GM21619 (cell line): ENCODE measurements at regions not wholly inside any gene's neighbourhood (a gene's known extent, or its start where the extent isn't known, plus 50 kb on each side); places are given as distances from the start of the nearest gene placed in this dataset.

Experiments used
- ATAC-seq: cut with Tn5 transposase; IDR thresholded peaks from one replicate; pipeline ENCODE4 v1.9.1; 2021; ENCODE audit not compliant: unreplicated experiment

DNA sequence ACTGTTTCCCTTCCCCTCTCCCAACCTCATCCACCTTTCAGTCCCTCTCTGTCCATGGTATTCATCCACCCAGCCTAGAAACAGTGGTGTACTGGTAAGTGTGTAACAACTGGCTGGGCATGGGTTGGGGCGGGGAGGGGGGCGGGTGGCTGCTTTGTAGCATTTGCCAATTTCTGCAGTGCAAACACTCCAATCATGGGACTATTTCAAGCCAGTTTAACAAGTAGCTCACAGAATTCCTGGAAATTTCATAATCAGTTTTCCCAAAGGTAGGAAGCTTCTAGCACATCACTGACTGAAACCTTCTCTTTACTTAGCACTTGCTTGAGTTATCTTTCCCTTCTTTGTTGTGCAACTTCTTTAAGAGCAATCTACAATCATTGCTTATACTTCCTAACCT, 100.8 kb upstream of the WASF3 start:
- ATAC-seq, result no peak

DNA sequence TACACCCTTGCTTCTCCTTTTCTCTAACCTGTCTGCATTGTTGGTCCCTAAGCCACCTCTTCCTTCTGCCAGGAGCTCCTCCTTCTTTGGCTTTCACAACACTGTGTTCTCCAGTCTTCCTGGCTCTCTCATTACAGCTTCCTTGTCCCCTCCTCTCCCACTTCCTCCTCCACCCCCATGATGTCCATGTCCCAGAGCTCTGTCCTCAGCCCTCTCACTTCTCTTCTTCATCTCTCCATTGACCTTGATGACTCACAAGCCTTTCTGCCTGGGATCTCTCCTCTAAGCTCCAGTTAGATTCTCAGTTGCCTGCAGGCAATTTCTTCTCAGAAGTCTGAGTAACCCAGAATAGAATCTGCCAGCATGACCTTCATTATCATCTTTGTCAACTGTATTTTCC, 100.3 kb upstream of the WASF3 start:
- ATAC-seq, result no peak

DNA sequence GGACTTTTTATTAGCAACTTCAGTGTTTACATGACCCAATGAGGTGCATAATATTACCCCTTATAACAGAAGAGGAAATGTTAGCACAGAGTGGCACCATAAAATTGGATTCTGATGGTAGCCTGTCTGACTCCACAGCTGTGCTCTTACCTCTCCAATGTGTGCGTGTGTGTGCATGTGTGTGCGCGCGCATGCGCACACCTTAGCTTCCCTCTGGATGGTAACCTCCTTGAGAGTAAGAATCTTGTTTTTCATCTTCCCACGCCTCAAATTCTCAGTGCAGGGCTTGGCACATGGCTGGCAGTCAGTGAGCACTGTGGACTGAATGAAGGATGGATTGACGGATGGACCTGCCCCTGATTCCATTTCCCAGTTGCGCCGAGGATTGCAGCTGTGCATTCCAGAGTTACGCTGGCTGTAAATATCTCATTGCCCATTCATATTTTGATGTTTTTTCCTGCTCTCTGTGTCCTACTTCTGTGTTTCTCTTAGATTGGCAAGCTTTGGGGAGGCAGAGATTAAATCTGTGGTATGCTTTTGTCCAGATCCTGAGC, 99.2 kb upstream of the WASF3 start:
- ATAC-seq, result no peak

DNA sequence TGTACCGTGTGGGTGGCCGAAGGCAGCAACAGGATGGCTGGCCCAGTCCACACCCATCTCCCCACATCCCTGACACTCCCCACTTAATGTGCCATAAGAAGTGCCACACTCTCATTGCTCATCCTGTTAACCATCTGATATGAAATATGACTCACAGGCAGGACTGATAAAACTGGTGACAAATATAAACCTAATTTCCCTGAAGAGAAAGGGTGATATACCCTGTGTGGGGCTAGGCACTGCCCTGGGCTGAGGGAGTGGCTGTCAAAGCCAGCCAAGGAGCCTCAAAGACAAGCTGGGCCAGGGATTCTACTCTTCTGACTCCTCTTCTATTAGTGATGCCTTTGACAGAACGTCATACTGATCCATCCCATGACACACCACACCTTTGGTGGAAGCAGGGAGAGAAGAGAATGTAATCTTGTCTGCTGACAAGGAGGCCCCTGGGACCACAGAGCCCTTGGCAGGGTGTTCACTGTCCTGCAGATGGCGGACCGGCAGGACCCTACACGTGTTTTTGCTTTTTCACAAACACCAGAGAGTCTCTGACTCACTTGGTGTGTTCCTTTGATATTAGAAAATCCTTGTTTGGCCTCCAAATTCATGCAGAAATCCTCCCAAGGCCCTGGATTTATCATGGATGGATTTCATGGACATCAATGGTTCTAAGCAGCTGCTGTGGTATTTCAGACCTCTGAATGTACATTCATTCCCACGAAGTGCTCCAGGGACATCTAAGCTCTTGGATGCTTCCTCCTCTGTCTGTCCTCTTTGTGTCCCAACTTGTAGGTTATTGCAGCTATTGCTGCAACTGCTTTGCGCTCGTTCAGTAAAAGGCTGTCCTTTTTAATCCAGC, 98.0 kb upstream of the WASF3 start:
- ATAC-seq, result no peak

DNA sequence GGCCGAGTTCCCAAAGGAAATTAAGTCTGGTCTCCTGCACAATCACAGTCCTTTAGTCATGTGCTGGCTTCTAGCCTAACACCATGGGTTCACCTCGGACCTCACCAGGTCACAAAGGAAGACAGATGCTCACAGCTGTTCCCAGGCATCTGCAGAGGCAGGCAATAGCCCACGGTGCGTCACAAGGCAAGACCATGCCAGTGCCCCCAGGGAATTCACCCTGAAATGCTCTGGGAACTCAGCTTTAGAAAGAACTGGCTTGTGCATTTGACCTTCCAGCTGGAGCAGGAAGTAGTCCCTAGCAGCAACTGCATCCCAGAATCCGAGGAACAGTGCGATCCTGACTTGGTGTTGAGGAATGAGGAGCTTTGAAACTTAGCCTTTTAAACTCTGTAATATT, 96.8 kb upstream of the WASF3 start:
- ATAC-seq, result no peak

DNA sequence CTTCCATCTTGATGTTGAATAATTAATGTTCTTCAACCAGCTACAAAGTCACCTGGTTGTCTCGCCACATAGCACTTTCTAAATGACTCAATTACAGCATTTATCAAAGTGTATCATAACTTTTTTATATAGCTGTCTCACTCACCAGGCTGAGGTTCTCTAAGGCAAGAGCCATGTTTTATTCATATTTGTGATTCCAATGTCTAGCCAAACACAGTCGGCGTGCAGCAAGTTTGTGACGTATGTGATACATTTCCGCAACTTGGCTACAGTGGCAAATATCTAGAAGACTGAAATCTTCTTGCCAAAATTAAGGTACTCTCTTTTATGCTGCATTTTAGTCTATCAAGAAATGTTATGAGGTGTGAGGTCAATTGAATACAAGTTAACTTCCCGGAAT, 94.2 kb upstream of the WASF3 start:
- no peak for ATAC-seq

DNA sequence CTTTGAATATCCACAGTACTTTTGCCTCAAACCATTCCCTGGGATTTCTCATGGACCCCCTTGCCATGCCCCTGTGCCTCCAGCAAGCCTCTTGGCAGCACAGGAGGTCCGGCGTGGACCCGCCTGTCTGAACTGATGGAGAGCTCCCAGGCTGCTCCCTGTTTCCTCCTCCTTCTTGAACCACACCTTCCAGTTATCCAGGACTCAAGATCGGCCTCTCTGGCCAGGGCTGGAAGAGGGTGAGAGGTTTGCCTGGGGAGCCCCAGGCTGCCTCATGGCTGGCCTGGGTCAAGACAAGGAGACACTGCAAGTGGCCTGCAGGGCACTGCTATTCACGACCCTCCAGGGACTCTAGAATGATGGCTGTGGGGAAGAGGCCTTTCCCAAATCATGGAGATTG, 93.6 kb upstream of the WASF3 start:
- ATAC-seq, result no peak

DNA sequence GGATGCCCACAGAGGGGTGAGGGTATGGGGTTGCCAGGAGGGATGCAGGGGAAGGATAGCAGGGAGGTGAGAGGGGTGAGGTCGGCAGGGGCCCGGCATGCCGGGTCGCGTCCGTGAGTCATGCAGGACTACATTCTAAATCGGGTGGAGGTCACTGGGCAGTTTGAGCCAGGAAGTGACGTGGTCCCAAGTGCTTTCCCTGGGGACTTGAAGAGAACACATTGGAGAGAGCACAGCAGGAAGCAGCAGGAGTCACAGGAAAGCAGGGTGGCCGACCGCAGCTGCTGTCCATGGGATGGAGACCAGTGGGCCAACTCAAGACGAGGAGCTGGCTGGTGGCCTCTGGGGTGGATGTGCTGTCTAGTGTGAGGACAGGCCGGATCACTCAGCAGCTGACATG, 92.0 kb upstream of the WASF3 start:
- ATAC-seq, result no peak

DNA sequence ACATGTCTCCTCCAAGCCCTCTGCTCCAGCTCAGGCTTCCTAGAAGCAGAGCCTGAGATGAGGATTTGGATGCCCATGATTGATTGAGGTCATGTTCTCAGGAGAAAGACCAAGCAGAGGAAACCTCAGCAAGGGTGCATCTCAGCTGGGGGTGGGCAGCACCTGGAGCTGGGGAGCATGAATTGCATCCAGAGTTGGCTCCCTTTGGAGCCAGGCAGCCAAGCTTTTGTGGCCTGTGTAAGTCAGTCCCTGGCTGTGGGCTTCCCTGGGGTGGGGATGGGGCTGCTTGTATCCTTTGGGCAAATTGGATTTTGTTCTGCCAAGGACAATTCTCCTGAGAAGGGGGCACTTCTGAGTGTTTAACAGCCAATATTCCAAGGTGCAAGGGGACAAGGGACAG, 91.5 kb upstream of the WASF3 start:
- ATAC-seq, result no peak

DNA sequence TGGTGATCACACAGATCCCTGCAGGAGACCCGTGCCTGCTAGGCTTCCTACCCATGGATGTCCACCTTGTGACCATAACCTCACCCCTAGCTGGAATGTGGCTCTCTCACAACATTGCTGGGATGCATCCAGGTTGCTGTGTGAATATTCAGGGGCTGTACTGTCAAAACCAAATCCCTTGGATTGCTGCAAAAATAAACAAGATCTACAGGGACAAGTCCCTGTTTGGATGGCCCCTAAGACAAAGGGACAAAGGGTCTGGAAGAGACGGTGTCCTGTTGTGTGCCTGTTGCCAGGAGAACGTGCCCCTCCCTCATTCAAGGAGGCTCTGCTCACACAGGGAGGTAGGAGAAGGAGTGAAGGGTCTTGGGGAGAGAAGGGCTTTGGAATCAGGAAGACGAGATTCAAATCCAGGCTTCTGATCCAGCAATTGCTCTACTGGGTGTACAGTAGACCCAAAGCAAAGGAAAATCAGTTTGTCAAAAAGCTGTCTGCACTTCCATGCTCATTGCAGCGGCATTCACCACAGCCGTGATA, 89.2 kb upstream of the WASF3 start:
- no peak for ATAC-seq

DNA sequence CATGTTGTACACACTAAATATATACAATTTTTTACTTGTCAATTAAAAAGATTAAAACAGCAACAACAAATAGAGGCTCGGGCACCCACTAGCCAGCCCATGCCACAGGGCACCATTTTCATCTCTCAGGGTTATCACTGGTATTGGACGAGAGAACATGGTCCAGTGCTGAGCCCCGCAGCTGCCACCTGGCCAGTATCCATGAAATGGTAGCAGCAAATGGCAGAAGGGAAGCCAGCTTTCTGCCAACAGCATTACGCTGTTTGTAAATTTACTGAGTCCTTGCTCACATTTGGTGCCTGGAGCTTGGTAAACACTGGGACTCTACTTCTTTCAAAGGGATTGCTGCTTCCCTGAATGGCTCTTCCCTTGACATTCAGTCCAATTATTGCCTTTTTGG, 87.9 kb upstream of the WASF3 start:
- ATAC-seq, result no peak

DNA sequence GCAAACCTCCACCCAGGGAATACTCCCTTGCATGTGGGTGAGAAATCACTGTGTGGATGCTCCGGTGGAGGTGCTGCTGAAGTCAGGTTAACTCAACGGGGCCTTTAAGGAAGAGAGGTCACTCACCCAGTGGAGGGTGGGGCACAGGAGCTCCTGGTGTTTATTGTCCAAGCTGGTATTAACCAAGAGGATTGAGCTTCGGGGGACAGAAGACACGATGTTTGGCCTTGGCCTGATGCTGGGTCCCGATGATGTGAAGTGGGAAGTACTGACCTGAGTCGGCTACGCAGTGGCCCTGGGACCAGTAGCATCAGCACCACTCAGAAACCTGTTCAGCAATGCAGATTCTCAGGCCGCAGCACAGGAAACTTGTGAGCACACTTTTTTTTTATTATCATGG, 85.7 kb upstream of the WASF3 start:
- ATAC-seq, result no peak

DNA sequence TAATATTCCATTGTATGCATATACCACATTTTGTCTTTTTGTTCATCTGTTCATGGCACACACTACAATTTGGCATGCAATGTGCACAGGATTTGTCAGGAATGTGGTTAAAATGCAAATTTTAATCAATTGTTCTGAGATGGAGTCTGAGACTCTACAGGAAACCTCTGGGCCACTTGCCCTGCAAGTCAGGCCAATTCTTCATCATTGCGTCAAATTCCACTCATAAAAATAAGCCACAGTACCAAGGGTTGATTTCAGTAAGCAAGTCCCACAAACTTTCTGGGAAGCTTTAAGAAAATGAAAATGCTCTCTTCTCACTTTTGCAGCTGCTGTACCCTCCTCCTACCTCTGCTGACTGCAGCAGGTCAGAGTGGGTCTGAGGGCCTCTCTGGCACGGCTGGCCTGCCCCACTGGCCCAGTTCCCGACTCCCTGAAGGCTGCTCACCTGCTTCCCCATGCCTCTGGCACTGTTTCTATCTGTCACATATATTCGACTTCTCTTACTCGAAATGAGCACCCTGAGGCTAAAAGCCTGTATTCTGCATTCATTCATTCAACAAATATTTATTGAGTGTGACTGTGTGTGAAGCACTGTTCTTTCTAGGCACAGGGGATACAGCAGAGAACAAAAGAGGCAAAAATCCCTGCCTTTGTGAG, 83.8 kb upstream of the WASF3 start:
- ATAC-seq, result no peak

DNA sequence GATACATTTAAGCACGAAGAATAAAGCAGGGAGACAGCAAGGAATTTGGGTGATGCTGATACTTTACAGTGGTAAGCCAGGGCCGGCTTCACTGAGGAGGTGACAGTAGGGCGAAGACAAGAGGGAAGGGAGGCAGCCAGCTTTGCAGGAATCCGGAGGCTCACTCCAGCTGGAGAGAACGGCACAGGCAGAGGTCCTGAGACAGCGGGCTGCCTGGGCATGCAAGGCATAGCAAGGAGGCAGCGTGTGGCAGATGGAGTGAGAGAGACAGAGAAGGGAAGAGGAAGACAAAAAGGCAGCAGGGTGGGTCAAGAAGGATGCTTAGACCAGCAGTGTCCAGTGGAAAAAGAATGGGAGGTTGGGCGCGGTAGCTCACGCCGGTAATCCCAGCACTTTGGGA, 83.2 kb upstream of the WASF3 start:
- ATAC-seq, result no peak

DNA sequence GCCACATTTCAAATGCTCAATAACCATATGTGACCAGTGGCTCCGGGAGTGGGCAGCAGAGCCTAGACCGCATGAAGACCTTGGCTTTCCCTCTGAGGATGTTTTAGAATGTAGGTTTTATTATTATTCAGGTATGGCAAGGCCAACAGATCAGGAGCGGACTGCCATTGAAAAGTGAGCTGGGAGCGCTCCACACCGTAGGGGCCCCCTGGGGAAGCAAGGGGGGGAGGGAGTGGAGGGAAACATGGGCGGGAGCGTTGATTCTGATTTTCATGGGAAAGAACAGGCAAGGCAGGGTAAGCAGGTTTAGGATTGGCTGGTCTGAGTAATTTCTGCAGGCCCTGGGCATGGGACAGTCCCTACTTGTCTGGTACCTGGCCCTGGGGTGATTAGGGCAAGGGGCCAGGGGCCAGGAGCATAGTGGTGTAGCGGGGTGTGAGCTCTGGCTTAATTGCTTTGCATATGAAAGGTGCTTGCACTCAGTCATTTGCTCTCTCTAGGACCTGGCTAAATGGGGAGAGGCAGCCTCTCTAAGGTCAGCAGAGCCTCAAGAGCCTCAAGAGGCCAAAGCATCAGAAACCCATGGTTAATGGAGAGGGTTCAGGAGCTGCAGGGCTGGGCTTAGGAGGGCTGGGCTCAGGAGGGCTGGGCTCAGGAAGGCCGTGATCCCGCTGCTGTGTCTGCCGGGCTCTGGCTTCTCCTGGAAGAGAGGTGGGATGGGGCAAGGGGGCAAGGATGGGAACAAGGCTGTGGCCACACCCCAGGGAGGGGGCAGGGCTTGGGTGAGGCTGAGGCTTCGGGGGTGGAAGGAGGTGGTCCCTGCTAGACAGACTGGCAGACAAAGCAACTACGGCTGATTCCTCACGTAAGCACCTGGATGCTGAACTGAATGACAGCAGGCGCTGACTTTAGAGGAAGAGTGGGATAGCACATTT, 82.0 kb upstream of the WASF3 start:
- ATAC-seq, result no peak

DNA sequence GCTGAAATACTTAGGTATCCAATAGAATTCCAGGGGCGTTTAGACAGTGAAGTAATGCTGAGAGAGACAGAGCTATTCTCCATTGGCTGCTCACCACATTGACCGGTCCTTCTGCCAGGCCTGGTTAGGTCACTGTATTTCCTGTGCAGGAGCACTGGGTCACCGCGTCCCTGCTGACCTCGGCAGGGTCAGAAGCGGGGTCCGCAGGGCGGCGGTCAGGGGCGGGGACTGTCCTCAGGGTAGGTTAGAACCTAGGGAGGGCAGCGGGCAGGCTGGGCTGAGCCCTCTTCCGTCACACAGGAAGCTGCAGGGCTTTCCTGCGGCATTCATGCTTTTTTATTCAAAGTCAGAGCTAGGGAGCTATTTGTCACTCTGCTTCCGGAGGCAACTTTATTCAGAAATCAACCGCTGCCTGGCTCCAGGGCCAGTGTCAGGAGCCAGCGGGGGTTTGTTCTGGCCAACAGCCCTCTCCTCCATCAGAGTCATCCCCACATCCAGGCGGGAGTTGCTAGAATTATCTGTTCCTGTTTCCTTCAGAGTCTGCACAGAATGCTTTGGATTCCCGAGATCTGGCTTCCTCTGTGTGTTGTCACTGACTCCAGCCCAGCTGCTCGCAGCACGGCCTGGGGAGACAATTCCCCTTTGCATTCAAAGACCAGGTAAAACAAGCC, 81.2 kb upstream of the WASF3 start:
- ATAC-seq, result no peak

DNA sequence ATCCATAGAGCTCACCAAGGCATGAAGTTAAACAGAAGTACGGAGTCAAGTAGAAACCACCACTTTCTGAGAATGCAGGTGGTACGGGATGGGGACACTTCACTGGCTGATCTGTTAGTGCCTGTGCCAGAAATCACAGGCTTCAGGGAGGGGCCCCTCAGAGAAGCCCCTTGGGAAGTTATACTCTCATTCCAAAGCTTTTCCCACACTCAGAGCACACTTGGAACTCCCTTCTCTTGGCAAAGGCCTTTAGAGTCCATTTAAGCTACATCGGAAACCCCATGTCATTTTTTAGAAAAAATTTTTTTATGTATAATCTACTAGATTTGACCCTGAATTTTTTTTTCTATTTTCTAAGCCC, 80.7 kb upstream of the WASF3 start:
- no peak for ATAC-seq

DNA sequence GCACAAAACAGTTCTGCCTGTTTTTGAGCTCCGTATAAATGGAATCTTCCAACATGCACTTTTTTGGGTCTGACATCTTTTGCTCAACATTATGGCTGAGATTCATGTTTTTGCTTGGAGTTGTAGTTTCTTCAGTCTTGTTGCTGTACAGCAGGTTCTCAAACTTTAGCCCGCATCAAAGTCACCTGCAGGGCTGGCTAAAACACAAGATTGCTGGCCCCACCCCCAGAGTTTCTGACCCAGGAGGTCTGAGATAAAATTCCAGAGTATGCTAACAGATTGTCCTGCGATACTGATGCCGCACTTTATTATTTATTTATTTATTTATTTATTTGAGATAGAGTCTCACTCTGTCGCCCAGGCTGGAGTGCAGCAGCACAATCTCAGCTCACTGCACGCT, 79.8 kb upstream of the WASF3 start:
- ATAC-seq, result no peak

DNA sequence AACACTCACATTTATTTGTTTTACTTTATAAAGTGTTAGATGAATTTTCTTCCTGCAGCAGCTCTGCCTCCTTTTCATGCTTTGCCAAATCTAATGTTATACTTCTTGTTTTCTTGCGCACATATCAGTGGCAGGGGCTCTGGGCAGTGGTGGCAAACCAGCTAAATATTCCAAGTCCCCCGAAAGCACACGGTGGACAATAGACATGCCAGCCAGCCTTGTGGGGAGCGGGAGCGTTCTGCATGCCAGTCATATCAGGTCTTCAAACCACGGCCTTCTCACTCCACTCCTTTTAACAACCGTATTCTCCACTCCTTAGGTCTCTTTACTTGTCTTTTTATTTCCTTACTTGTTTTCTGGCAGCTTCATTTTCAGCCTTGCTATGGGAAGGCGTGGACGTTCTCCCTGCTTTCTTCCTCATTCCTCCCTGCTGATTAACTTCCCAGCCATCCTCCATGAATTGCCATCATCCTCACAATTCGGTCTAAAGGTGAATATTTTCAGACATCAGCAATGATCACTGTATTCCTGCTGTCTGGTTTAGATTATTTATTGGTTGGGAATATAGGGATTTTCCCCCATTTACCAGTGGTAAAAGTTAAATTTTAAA, 77.1 kb upstream of the WASF3 start:
- no peak for ATAC-seq
